SJCRH30 (cell line): ENCODE measurements at regions not wholly inside any gene's neighbourhood (a gene's known extent, or its start where the extent isn't known, plus 50 kb on each side); places are given as distances from the start of the nearest gene placed in this dataset.

Experiments
- DNase-seq, 2 experiments: peaks; one replicate each; pipeline ENCODE4 v3.0.0-alpha.2; 2015 to 2020
- H3K27ac ChIP-seq: fragments of 250-450 bp; sonication (Bioruptor Pico); 2 replicates; pipeline ENCODE4 v1.5.1; 2020; ENCODE audit warnings: mild to moderate bottlenecking, moderate library complexity
- H3K27me3 ChIP-seq: fragments of 250-450 bp; sonication (Bioruptor Pico); 2 replicates; pipeline ENCODE4 v1.5.1; 2020; ENCODE audit warnings: mild to moderate bottlenecking, moderate library complexity
- H3K36me3 ChIP-seq: fragments of 250-450 bp; sonication (Bioruptor Pico); 2 replicates; pipeline ENCODE4 v1.5.1; 2020; ENCODE audit warnings: mild to moderate bottlenecking, moderate library complexity
- H3K4me1 ChIP-seq: fragments of 250-450 bp; sonication (Bioruptor Pico); 2 replicates; pipeline ENCODE4 v1.5.1; 2020; ENCODE audit warnings: mild to moderate bottlenecking, moderate library complexity
- H3K4me3 ChIP-seq: fragments of 250-450 bp; sonication (Bioruptor Pico); 2 replicates; pipeline ENCODE4 v1.5.1; 2020; ENCODE audit warnings: mild to moderate bottlenecking, moderate library complexity
- H3K9me3 ChIP-seq: fragments of 250-450 bp; sonication (Bioruptor Pico); replicated peaks from 2 replicates; pipeline ENCODE4 v1.5.1; 2020; ENCODE audit warnings: mild to moderate bottlenecking, moderate library complexity

- Histone ChIP-seq H3K4me1 (no peaks in the 10 kb centered on the region), H3K27ac (no peak overlapping the region), H3K36me3 (no peaks in the 10 kb centered on the region), H3K9me3 (no peaks in the 10 kb centered on the region), H3K4me3 (no peak overlapping the region), H3K27me3 (peaks cover 5% of the 10 kb centered on the region; the same call in 1 of the 2 replicates)
- DNase-seq = peak; percentile 47 to 79
Measured at GRCh38 chr15:97745481-97746071, 214.9 kb upstream of the ARRDC4 start.

GRCh38 chr15:97747342-97747741 lies 213.2 kb upstream of the ARRDC4 start:
- H3K27ac ChIP-seq = no peak overlapping the region
- DNase-seq = peak in 1 of 2 experiments; percentile 6
- H3K36me3 ChIP-seq = no peaks in the 10 kb centered on the region
- no peak overlapping the region for H3K4me3 ChIP-seq
- peaks cover 16% of the 10 kb centered on the region for H3K27me3 ChIP-seq
- no peaks in the 10 kb centered on the region for H3K9me3 ChIP-seq
- no peaks in the 10 kb centered on the region for H3K4me1 ChIP-seq

DNA sequence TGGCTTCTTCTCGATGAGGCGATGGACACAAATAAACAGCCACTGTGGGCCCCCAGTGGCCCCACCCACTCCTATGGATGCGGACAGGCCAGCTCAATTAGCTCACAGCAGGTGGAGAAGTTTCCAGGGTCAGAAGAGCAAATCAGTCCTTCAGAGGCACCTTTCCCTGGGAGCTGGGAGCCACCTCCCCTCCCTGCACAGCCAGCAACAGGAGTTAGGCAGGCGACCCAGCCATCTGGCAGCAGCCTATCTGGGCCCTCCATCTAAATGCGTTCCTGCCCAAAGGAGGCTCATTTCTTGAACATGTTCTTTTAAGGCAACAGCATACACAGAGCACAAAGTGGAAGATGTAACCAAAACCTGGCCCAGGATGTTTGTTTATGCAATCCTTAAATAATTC lies 211.9 kb upstream of the ARRDC4 start:
- no peak overlapping the region for H3K4me3 ChIP-seq
- H3K27me3 ChIP-seq = peaks cover 16% of the 10 kb centered on the region
- H3K4me1 ChIP-seq = no peaks in the 10 kb centered on the region
- no peak overlapping the region for H3K27ac ChIP-seq
- H3K9me3 ChIP-seq = no peaks in the 10 kb centered on the region
- no peaks in the 10 kb centered on the region for H3K36me3 ChIP-seq
- DNase-seq = no peak

DNA sequence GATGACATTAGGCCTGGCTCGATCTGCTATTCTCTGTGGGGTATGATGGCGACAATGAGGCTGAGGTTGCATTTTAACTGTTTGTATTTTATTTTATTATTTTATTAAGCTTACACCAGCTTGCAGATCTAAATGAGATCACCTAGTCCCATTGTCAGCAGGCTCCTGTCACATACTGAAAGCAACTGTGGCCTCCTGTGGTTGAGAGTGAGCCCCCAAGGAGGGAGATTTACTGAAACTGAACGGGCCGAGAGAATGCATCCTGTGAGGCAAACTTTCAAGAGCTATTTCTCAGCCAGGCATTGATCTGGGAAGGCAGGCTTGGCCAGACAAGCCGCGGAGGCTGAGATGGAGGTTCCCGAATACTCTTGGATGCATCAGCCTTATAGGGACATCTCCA lies 210.4 kb upstream of the ARRDC4 start:
- DNase-seq = no peak
- Histone ChIP-seq H3K36me3 (no peaks in the 10 kb centered on the region), H3K4me1 (no peaks in the 10 kb centered on the region), H3K4me3 (no peak overlapping the region), H3K9me3 (no peaks in the 10 kb centered on the region), H3K27ac (no peak overlapping the region), H3K27me3 (peaks cover 16% of the 10 kb centered on the region)

- Histone ChIP-seq H3K9me3 (no peaks in the 10 kb centered on the region), H3K36me3 (no peaks in the 10 kb centered on the region), H3K27ac (no peak overlapping the region), H3K4me1 (no peaks in the 10 kb centered on the region), H3K27me3 (peaks cover 10% of the 10 kb centered on the region), H3K4me3 (no peak overlapping the region)
- DNase-seq = no peak
Measured at GRCh38 chr15:97755726-97756125, 204.8 kb upstream of the ARRDC4 start.

GRCh38 chr15:97759363-97759762 lies 201.1 kb upstream of the ARRDC4 start:
- Histone ChIP-seq H3K9me3 (no peaks in the 10 kb centered on the region), H3K27me3 (0 out of 2 replicates have a peak, but pooled peaks cover 3% of the 10 kb centered on the region), H3K27ac (no peak overlapping the region), H3K4me1 (no peaks in the 10 kb centered on the region), H3K36me3 (no peaks in the 10 kb centered on the region), H3K4me3 (no peak overlapping the region)
- DNase-seq = no peak

DNA sequence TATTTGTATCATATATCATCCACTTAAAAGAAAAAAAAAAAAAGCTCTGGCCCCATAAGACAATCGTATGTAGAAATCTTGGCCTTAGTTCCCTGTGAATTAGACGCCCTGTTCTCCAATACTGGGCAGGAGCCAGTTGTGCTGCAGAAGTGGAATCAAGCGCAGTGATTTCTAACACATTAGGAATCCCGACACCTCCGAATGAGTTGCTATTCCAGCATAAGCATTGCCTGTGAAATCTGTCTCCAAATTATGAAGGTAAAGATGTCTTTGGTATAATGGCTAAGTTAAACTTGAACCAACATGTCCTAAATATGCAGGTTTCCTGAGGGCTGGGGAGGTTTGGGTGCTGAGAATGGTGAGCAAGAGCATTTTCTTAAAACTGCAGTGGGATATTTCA lies 199.4 kb upstream of the ARRDC4 start:
- Histone ChIP-seq H3K36me3 (no peaks in the 10 kb centered on the region), H3K27ac (no peak overlapping the region), H3K4me3 (no peak overlapping the region), H3K4me1 (no peaks in the 10 kb centered on the region), H3K9me3 (no peaks in the 10 kb centered on the region), H3K27me3 (0 out of 2 replicates have a peak, but pooled peaks cover 3% of the 10 kb centered on the region)
- DNase-seq = no peak

DNA sequence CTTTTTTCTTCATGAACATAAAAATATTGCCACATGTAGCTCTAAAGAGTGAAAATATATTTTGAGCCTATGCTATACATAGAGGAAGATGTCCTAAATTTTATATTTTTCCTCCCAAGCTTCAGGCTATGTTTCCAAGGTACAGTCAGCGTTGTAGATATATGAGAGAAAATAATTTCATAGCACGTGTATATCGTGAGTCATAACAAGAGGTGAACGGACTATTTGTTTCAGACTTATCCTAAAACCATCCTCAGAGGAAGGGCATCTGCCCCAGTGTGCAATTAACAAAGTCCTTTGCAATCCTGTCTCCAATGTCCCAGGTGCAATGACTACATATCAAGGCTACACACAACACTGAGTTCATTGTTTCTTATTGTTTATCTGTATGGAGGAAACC lies 177.3 kb upstream of the ARRDC4 start:
- DNase-seq = no peak
- Histone ChIP-seq H3K36me3 (no peaks in the 10 kb centered on the region), H3K27ac (no peak overlapping the region), H3K9me3 (no peaks in the 10 kb centered on the region), H3K27me3 (no peaks in the 10 kb centered on the region), H3K4me3 (no peak overlapping the region), H3K4me1 (no peaks in the 10 kb centered on the region)

GRCh38 chr15:97786741-97787140 lies 173.8 kb upstream of the ARRDC4 start:
- no peaks in the 10 kb centered on the region for H3K27me3 ChIP-seq
- no peak for DNase-seq
- H3K9me3 ChIP-seq = no peaks in the 10 kb centered on the region
- no peaks in the 10 kb centered on the region for H3K36me3 ChIP-seq
- H3K27ac ChIP-seq = no peak overlapping the region
- no peak overlapping the region for H3K4me3 ChIP-seq
- H3K4me1 ChIP-seq = no peaks in the 10 kb centered on the region

GRCh38 chr15:97790180-97790579 lies 170.3 kb upstream of the ARRDC4 start:
- no peak overlapping the region for H3K4me3 ChIP-seq
- no peaks in the 10 kb centered on the region for H3K36me3 ChIP-seq
- no peak for DNase-seq
- no peaks in the 10 kb centered on the region for H3K27me3 ChIP-seq
- no peaks in the 10 kb centered on the region for H3K4me1 ChIP-seq
- no peaks in the 10 kb centered on the region for H3K9me3 ChIP-seq
- no peak overlapping the region for H3K27ac ChIP-seq

DNA sequence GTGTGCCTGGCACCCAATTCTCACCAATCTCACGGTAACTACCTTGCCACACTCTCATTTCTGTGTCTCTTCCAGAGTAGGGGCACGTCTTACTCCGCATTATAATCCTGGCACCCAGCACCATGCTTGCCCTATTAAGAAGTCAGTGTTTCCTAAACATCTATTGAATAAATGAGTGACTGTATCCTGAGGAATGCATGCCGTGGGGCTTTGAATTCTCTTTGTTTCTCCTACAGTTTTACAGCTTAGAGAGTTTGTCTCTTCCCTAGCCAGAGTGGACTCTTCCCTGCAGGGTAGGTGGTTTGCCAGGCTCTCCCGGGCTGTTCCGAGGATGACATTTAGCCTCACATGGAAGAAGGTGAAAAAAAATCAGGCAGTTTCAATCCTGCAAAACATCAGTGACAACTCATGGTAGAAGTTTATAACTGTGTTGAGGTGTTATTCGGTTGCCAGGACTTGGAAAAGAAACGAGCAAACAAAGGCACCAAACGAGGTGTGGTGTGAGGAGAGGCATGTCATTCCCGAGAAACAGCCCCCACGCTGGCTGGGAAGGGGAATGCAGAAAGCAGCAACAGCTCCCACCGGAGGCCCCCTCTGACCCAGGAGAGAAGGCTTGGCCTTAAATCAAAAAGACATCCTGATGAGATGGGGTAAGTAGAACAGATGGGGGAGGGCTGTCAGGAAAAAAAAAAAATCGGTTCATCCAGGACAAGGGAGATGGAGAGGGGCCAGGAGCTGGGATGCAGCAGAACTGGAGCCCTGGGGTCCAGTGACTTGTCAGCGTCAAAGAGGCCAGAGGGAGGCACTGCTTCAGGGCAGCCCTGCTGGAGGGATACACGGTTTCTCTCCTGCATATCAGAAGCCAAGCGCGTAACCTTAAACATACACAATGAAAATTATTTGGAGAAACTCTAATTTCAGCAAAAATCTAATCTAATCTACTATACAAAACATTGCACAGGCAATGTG lies 168.4 kb upstream of the ARRDC4 start:
- no peak for DNase-seq

DNA sequence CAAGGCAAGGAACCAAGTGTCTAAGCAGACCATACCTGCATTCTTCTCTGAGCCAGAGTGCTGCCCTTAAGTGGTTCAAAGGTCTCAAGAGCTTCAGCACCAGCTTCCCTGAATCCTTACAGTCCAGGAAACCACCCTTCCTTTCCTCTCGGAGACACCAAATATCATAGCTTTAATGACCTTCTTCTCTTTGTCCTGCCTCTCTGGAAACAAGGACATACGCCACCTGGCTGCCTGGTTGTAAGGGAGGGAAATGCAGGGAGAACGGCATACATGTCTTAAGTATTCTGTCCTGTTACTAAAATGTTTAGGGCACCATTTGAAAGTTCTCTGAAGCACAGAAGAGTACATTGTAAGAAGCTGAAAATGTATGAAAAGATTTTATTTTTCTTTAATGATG lies 155.6 kb upstream of the ARRDC4 start:
- H3K9me3 ChIP-seq = no peaks in the 10 kb centered on the region
- no peaks in the 10 kb centered on the region for H3K27me3 ChIP-seq
- DNase-seq = no peak
- H3K4me3 ChIP-seq = no peak overlapping the region
- H3K4me1 ChIP-seq = no peaks in the 10 kb centered on the region
- no peaks in the 10 kb centered on the region for H3K36me3 ChIP-seq
- no peak overlapping the region for H3K27ac ChIP-seq

More for the DNA sequence above, 168.4 kb upstream of the ARRDC4 start:
- no peak overlapping the region for H3K27ac ChIP-seq
- H3K36me3 ChIP-seq = no peaks in the 10 kb centered on the region
- no peaks in the 10 kb centered on the region for H3K9me3 ChIP-seq
- no peak overlapping the region for H3K4me3 ChIP-seq
- no peaks in the 10 kb centered on the region for H3K4me1 ChIP-seq
- no peaks in the 10 kb centered on the region for H3K27me3 ChIP-seq

DNA sequence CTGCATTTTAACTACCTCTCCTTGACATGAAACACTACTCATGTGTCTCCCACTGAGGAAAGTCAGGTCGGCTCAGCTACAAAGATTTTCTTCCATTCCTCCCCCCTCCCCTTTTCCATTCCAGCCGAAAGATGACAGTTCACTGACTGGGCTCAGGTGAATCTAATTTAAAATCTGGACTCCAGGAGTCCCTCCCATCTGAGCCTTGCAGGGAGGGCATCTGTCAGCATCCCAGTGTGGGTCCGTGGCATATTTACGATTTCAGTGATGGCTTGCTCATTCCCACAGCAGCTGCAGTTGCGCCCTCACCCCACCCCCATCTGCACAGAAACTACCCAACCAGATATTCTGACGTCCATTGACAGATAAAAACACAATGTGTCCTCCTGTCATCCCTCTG lies 153.7 kb upstream of the ARRDC4 start:
- H3K27me3 ChIP-seq = no peaks in the 10 kb centered on the region
- DNase-seq = no peak
- no peaks in the 10 kb centered on the region for H3K36me3 ChIP-seq

GRCh38 chr15:97815835-97816234 lies 144.7 kb upstream of the ARRDC4 start:
- Histone ChIP-seq H3K4me3 (no peak overlapping the region), H3K36me3 (no peaks in the 10 kb centered on the region)

More for the DNA sequence above, 153.7 kb upstream of the ARRDC4 start:
- Histone ChIP-seq H3K4me1 (no peaks in the 10 kb centered on the region), H3K4me3 (no peak overlapping the region), H3K27ac (no peak overlapping the region), H3K9me3 (no peaks in the 10 kb centered on the region)

GRCh38 chr15:97817276-97817890 lies 143.1 kb upstream of the ARRDC4 start:
- H3K4me1 ChIP-seq = no peaks in the 10 kb centered on the region
- H3K9me3 ChIP-seq = no peaks in the 10 kb centered on the region
- H3K4me3 ChIP-seq = no peak overlapping the region
- H3K27ac ChIP-seq = no peak overlapping the region
- peak in 1 of 2 experiments; percentile 2 for DNase-seq
- H3K27me3 ChIP-seq = no peaks in the 10 kb centered on the region; the same call in 1 of the 2 replicates
- no peaks in the 10 kb centered on the region for H3K36me3 ChIP-seq

More at GRCh38 chr15:97815835-97816234, 144.7 kb upstream of the ARRDC4 start:
- Histone ChIP-seq H3K27me3 (no peaks in the 10 kb centered on the region; the same call in 1 of the 2 replicates), H3K27ac (no peak overlapping the region), H3K4me1 (no peaks in the 10 kb centered on the region), H3K9me3 (no peaks in the 10 kb centered on the region)
- DNase-seq = no peak
